ENCODE measurements at regions not wholly inside any gene's neighbourhood (a gene's known extent, or its start where the extent isn't known, plus 50 kb on each side); places are given as distances from the start of the nearest gene placed in this dataset.
"Not testable (repeated sequence)": the region's sequence is repeated elsewhere in the genome, so short reads cannot be mapped to it uniquely, and the experiment has no call there.

- DNase-seq = no peak
These were observed 53.5 kb downstream of the FSCB start for GRCh38 chr14:44453433-44454171.

- not testable (repeated sequence) for DNase-seq
These were observed 56.9 kb downstream of the FSCB start for GRCh38 chr14:44450232-44450631.

GRCh38 chr14:44449680-44450079 lies 57.4 kb downstream of the FSCB start:
- no peak for DNase-seq

DNA sequence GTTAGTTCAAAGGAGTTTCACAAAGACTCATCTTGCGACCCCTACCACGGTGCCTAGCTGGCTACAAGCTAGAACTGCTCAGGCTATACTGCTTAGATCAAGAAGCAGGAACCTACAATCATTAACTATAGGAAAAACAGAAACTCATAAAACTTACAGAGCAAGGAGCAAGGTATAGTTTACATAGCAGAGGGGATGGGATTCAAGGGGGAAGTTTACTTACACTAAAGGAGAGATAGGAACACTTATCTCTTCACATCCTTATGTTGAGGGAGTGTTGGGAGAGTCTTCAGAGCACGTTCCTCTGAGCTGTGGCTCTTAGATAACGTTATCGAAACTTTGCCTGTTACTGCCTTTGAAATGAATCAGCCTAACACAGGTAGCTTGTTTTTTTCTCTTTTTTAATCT lies 58.1 kb downstream of the FSCB start:
- DNase-seq = no peak

GRCh38 chr14:44446965-44447364 lies 60.1 kb downstream of the FSCB start:
- DNase-seq = no peak

DNA sequence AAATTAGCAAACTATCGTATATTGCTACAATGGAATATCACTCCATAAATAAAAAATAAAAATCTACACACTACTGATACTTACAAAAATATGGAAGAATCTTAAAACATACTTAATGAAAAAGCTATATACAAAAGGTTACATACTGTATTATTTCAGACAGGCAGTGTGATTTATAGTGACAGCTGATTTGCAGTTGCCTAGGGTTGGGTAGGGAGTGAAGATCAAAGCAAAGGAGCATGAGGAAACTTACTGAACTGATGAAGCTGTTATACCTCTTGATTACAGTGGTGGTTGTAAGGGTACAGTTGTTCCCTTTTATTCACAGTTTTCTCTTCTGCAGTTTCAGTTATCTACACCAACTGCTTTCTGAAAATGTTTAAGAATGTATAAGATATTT lies 62.6 kb downstream of the FSCB start:
- DNase-seq = no peak

GRCh38 chr14:44438936-44439335 lies 68.1 kb downstream of the FSCB start:
- no peak for DNase-seq

GRCh38 chr14:44438221-44438620 lies 68.9 kb downstream of the FSCB start:
- no peak for DNase-seq

- no peak for DNase-seq
These were observed 70.6 kb downstream of the FSCB start for GRCh38 chr14:44436458-44436857.

DNA sequence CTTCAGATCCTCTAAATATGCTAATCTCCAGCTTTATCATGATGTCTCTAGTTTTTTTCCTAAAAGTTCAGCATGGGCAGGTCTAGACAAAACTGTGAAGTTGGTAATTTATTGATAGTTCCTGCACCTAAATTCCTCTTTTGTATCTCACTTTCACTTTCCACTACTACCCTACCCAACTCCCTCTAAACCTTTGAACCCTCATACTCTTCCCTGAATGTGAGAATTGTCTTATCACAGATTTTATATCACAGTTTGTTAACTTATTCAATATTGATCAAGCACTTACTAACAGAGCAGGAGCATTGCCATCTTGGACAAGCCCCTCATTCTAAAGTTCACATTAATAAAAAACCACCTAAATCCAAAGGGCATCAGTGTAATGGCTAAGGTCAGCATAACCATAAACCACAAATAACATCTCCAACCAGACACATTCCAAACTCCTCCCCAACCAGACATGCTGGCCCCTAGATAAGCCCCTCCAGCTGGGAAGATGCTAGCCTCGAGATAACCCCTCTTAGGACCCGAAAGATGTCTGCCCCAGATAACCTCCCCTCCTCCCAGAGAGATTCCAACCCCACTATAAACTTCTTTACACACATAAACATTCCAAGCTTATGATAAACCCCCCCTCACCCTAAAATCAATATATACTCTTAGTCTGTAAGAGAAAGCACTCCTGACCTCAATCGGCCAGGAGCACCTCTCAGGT lies 78.7 kb downstream of the FSCB start:
- no peak for DNase-seq

DNA sequence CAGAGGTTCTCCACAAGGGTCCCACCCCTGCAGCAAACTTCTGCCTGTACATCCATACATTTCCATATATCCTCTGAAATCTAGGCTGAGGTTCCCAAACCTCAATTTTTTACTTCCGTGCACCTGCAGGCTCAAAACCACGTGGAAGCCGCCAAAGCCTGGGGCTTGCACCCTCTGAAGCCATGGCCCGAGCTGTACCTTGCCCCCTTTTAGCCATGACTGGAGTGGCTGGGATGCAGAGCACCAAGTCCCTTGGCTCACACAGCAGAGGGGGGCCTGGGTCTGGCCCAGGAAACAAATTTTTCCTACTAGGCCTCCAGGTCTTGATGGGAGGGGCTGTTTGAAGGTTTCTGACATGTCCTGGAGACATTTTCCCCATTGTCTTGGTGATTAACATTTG lies 84.4 kb downstream of the FSCB start:
- no peak for DNase-seq

DNA sequence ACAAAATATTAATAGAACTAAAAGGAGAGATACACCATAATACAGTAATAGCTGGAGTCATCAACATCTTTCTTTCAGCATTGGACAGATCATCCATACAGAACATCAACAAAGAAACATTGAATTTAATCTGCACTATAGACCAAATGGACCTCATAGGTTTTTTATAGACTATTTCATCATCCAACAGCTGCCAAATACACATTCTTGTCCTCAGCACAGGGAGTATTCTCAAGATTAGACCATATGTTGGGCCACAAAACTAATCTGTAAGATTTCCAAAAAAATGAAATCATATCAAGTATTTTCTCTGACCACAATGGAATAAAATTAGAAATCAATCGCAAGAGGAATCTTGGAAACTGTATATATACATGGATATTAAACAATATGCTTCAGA lies 86.9 kb downstream of the FSCB start:
- no peak for DNase-seq

DNA sequence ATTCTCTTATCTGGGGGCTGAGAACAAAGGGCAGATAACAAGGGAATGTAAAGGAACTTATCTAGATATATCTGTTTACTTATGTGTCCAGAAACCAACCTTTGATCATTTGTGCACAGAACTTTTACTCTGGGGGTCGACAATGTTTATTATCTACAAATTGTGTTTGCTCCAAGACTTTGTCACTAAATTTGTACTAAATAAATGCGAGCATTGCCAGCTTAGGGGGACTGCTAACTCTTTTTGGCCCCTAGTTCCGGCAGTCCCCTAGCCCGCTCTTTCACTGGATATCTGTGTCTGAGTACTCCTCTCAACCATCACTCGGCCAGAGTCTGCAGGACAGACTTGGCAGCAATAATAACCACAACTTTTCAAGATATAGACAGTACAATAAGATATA lies 88.2 kb downstream of the FSCB start:
- DNase-seq = no peak

DNA sequence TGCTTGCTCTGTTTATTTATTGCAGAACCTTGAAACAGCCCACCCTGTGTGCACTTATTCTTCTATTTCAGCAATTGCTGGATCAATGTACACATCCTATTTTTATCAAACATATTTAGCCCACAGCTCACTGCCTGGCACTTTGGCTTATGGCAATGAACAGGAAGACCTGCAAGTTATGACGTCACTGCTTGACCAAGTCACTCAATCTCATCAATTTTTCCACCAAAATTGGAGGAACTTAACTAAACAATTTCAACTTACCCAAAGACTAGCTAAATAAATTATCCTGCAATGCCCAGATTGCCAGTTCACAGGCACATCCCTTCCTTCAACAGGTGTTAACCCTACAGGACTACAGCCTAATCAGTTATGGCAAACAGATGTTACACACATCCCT lies 89.3 kb downstream of the FSCB start:
- no peak for DNase-seq

DNA sequence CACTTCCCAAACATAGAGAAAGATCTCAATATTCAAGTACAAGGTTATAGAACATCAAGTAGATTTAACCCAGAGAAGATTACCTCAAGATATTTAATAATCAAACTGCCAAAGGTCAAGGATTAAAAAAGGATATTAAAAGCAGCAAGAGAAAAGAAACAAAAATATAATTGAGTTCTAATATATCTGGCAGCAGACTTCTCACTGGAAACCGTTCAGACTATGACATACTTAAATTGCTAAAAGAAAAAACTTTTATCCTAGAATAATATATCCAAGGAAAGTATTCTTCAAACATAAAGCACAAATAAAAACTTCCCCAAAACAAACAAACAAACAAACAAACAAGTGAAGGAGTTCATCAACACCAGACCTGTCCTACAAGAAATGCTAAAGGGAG lies 92.4 kb downstream of the FSCB start:
- DNase-seq = no peak

- DNase-seq = no peak
These were observed 94.1 kb downstream of the FSCB start for GRCh38 chr14:44412858-44413569.

DNA sequence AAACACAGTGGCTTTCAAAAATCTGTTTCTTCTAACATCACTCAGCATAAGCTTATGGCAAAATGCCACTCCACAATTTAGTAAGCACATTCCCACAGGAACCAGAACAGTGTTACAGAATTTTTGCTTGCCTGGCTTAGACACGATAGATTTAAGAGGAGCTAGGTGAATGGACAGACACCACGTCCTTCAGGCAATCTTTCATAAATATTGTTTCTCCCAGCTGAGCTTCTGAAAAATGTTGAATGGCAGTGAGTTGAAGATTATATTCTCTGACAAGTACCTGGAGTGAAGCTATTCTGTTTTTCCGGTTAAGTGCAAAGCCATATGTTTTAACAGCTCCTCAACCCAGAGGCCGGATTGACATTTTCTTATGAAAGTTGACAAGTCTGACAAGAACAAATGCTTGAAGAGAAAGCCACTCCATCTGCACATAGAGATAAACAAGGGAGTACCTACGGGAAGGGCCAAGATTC lies 102.0 kb downstream of the FSCB start:
- DNase-seq = no peak

- DNase-seq = no peak
These were observed 102.5 kb downstream of the FSCB start for GRCh38 chr14:44404599-44404998.

GRCh38 chr14:44404036-44404435 lies 103.0 kb downstream of the FSCB start:
- DNase-seq = no peak

DNA sequence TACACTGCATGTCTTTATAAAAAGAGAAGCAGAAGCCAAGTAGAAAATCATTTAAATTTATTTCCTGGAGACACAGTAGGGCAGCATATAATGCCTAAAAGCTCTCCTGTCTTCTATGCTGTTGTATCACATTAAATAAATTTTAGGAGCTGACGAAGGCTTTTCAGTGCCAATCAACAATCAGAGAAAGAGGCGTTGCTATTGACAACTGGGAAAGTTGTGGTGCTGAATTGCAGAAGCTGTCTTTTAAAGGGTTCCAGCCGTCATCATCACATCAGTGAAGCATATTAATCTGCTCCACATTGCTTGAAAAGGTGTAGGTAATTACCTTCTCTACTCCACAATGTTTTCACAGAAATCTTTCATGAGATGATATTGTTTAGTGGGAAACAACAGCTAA lies 103.9 kb downstream of the FSCB start:
- DNase-seq = no peak

DNA sequence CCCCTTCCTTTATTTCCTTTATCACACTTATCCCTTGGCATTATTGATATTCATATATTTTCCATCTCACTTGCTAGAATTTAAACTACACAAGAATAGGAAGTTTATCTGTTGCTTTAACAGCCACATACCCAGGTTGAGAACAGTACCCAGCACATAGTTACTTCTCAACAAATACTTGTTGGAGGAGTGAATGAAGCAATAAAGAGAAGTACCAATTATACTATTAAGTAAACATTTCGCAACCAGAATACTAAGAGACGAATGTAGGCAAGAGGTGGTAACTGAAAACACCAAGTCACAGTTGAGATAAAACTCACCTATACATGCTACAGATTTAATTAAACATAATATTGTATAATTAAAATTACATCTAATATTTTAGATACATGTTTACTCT lies 110.9 kb downstream of the FSCB start:
- no peak for DNase-seq

GRCh38 chr14:44392984-44393383 lies 114.1 kb downstream of the FSCB start:
- DNase-seq = no peak

DNA sequence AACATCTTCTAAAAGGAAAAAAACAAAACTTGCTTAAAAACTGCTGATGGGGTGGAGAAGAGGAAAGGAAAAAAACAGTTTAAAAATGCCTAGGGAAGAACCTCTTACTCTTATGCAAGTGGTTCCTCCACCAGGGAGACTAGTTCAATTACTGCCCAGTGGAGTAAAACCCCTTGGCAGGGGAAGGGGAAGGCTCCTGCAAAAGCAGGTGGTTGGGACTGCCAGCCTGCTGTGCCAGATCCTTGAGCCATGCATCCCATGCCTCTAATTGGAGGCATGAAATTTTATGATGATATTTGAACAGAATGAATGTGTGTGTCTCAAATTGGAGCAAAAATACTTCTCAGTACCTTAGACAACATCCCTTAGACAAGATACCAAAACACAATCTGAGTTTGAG lies 118.8 kb downstream of the FSCB start:
- DNase-seq = no peak

- no peak for DNase-seq
These were observed 121.2 kb downstream of the FSCB start for GRCh38 chr14:44385906-44386305.
